HepG2 (cell line): ENCODE measurements at regions not wholly inside any gene's neighbourhood (a gene's known extent, or its start where the extent isn't known, plus 50 kb on each side); places are given as distances from the start of the nearest gene placed in this dataset.

Experiments
- ATAC-seq: fragments of 200-7000 bp; cut with Tn5 transposase; 3 replicates; pipeline ENCODE4 v1.9.1; 2020; ENCODE audit warnings: mild to moderate bottlenecking, moderate library complexity
- BruUV-seq: library from RNA; stranded (reverse); fragments of 400-500 nt; replicated peaks from 2 replicates; lab custom pipeline; 2021; lab: Mats Ljungman, UMichigan
- CTCF ChIA-PET: fragments of 300-600 bp; formaldehyde crosslinking; extraction: SDS; loops from one replicate; lab custom pipeline; 2021; ENCODE audit warnings: low total read pairs, inconsistent platforms, low intra/inter-chr PET ratio; lab: Yijun Ruan, JAX
- POLR2A ChIA-PET: fragments of 350-600 bp; sonication (Branson Sonifier 250); formaldehyde crosslinking; loops from one replicate; lab custom pipeline; 2020; ENCODE audit warnings: antibody characterized with exemption, inconsistent platforms; lab: Yijun Ruan, JAX
- DNase-seq: peaks from one replicate; pipeline ENCODE4 v3.0.0-alpha.2; 2015; ENCODE audit warnings: low spot score
- FAIRE-seq: peaks from 3 replicates; lab custom pipeline; 2011; peaks lifted over from hg19 to GRCh38; lab: Jason Lieb, UNC
- H2AFZ ChIP-seq: one replicate; pipeline ENCODE4 v1.6.1; 2011; ENCODE audit warnings: low read length, inconsistent platforms
- H3K27ac ChIP-seq: fragments of 300-600 bp; 3 replicates; pipeline ENCODE4 v1.8.0; 2011; ENCODE audit warnings: mixed run types, mild to moderate bottlenecking, mixed read lengths, low read length, inconsistent platforms; ENCODE audit not compliant: insufficient read depth; ENCODE audit errors: extremely low read length
- H3K27me3 ChIP-seq, 2 experiments: fragments of 200-600 bp in 1 of 2; 2 replicates in 1 of 2; 3 replicates in 1 of 2; pipeline versions ENCODE4 v1.6.0 to v1.8.0; 2011; ENCODE audit warnings: low read length in 2 of 2, mild to moderate bottlenecking in 2 of 2, moderate library complexity in 2 of 2, inconsistent platforms in 1 of 2; ENCODE audit not compliant: insufficient read depth in 2 of 2, control insufficient read depth in 1 of 2
- H3K36me3 ChIP-seq, 2 experiments: fragments of 200-600 bp in 1 of 2; replicated peaks in 1 of 2; 2 replicates in 1 of 2; 3 replicates in 1 of 2; pipeline versions ENCODE4 v1.5.1 to v1.8.0; 2011; ENCODE audit warnings: low read length in 2 of 2, inconsistent platforms in 1 of 2; ENCODE audit not compliant: insufficient read depth in 2 of 2, control insufficient read depth in 1 of 2
- H3K4me1 ChIP-seq: 2 replicates; pipeline ENCODE4 v1.5.1; 2012; ENCODE audit warnings: low read length, inconsistent platforms; ENCODE audit not compliant: insufficient read depth
- H3K4me2 ChIP-seq: 2 replicates; pipeline ENCODE4 v1.6.0; 2011; ENCODE audit warnings: low read depth, low read length, inconsistent platforms
- H3K4me3 ChIP-seq, 3 experiments: fragments of 200-600 bp in 1 of 3; sonication (generic), shearing (Covaris generic) in 1 of 3; replicated peaks in 1 of 3; 2 replicates each; pipeline ENCODE4 v1.5.1; 2011 to 2016; ENCODE audit warnings: low read length in 3 of 3, inconsistent platforms in 2 of 3, low read depth in 2 of 3, mild to moderate bottlenecking in 2 of 3, control low read depth in 1 of 3, mixed read lengths in 1 of 3; ENCODE audit not compliant: insufficient read depth in 1 of 3
- H3K79me2 ChIP-seq: one replicate; pipeline ENCODE4 v1.6.1; 2011; ENCODE audit warnings: low read length, inconsistent platforms; ENCODE audit not compliant: insufficient read depth
- H3K9ac ChIP-seq: 2 replicates; pipeline ENCODE4 v1.6.0; 2011; ENCODE audit warnings: mild to moderate bottlenecking, low read depth, low read length, inconsistent platforms; ENCODE audit not compliant: insufficient read depth
- H3K9me3 ChIP-seq: 2 replicates; pipeline ENCODE4 v1.5.1; 2012; ENCODE audit warnings: mild to moderate bottlenecking, low read length
- H4K20me1 ChIP-seq: 2 replicates; pipeline ENCODE4 v1.6.0; 2011; ENCODE audit warnings: inconsistent platforms, mild to moderate bottlenecking, low read length, moderate library complexity; ENCODE audit not compliant: insufficient read depth
- BRD4 ChIP-seq: sonication (generic); formaldehyde crosslinking; IDR thresholded peaks from 2 replicates; pipeline ENCODE4 v1.4.0; 2020; ENCODE audit warnings: missing genetic modification reagents
- MED8 ChIP-seq: sonication (generic); formaldehyde crosslinking; IDR thresholded peaks from 2 replicates; pipeline ENCODE4 v1.8.1; 2023; ENCODE audit warnings: mild to moderate bottlenecking, missing genetic modification reagents; ENCODE audit not compliant: insufficient replicate concordance
- PHF20 ChIP-seq: sonication (generic); formaldehyde crosslinking; IDR thresholded peaks from 2 replicates; pipeline ENCODE4 v1.5.0; 2020; ENCODE audit warnings: mild to moderate bottlenecking, missing genetic modification reagents
- PHF5A ChIP-seq: IDR thresholded peaks from one replicate; pipeline ENCODE4 v1.6.1; 2018; ENCODE audit warnings: low read depth, missing genetic modification reagents; ENCODE audit not compliant: unreplicated experiment
- ZNF672 ChIP-seq: sonication (generic); formaldehyde crosslinking; IDR thresholded peaks from 2 replicates; pipeline ENCODE4 v1.8.1; 2022; ENCODE audit warnings: missing genetic modification reagents
- in situ Hi-C: cut with HindIII; loops from 2 replicates; pipeline ENCODE4 v1.10.0; 2017; ENCODE audit warnings: low pct_unique_long_range_greater_than_20kb; ENCODE audit not compliant: extremely low pct_ligation_motif_present
- intact Hi-C: fragments of 100-400 bp; cut with micrococcal nuclease; formaldehyde crosslinking; loops from one replicate; pipeline ENCODE4 v1.10.0; 2022; ENCODE audit not compliant: unreplicated experiment
- TF ChIP-seq, protein P1 (sequence below): sonication (generic); formaldehyde crosslinking; IDR thresholded peaks from 2 replicates; pipeline ENCODE4 v1.4.0; 2020; ENCODE audit warnings: missing genetic modification reagents
- TF ChIP-seq, protein P2 (sequence below): sonication (generic); formaldehyde crosslinking; IDR thresholded peaks from 2 replicates; pipeline ENCODE4 v1.5.1; 2020; ENCODE audit warnings: mild to moderate bottlenecking, missing genetic modification reagents

GRCh38 chr7:84422790-84423189 lies 228.2 kb upstream of the SEMA3A start:
- H3K4me3 ChIP-seq = no peak overlapping the region
- in situ Hi-C loops = no loop called here
- no TSS peak for BruUV-seq
- intact Hi-C loops = no loop called here
- TF ChIP-seq, protein P1, sequence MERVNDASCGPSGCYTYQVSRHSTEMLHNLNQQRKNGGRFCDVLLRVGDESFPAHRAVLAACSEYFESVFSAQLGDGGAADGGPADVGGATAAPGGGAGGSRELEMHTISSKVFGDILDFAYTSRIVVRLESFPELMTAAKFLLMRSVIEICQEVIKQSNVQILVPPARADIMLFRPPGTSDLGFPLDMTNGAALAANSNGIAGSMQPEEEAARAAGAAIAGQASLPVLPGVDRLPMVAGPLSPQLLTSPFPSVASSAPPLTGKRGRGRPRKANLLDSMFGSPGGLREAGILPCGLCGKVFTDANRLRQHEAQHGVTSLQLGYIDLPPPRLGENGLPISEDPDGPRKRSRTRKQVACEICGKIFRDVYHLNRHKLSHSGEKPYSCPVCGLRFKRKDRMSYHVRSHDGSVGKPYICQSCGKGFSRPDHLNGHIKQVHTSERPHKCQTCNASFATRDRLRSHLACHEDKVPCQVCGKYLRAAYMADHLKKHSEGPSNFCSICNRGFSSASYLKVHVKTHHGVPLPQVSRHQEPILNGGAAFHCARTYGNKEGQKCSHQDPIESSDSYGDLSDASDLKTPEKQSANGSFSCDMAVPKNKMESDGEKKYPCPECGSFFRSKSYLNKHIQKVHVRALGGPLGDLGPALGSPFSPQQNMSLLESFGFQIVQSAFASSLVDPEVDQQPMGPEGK (CRISPR knock-in tag) = no peak
- no peak for TF ChIP-seq PHF20 (CRISPR knock-in tag)
- TF ChIP-seq ZNF672 = no peak
- no peak for TF ChIP-seq MED8 (CRISPR knock-in tag)
- no peak for TF ChIP-seq BRD4 (CRISPR knock-in tag)
- no peak for TF ChIP-seq PHF5A (CRISPR knock-in tag)
- TF ChIP-seq, protein P2, sequence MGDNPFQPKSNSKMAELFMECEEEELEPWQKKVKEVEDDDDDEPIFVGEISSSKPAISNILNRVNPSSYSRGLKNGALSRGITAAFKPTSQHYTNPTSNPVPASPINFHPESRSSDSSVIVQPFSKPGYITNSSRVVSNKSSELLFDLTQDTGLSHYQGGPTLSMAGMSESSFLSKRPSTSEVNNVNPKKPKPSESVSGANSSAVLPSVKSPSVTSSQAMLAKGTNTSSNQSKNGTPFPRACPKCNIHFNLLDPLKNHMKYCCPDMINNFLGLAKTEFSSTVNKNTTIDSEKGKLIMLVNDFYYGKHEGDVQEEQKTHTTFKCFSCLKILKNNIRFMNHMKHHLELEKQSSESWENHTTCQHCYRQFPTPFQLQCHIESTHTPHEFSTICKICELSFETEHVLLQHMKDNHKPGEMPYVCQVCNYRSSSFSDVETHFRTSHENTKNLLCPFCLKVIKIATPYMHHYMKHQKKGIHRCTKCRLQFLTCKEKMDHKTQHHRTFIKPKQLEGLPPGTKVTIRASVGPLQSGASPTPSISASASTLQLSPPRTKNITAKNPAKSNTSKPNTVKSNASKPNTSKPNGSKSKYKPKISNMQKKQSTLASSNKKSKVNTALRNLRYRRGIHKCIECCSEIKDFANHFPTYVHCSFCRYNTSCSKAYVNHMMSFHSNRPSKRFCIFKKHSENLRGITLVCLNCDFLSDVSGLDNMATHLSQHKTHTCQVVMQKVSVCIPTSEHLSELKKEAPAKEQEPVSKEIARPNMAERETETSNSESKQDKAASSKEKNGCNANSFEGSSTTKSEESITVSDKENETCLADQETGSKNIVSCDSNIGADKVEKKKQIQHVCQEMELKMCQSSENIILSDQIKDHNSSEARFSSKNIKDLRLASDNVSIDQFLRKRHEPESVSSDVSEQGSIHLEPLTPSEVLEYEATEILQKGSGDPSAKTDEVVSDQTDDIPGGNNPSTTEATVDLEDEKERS (CRISPR knock-in tag) = no peak
- no peaks in the 10 kb centered on the region for H3K27me3 ChIP-seq
- H4K20me1 ChIP-seq = no peaks in the 10 kb centered on the region
- H3K4me1 ChIP-seq = no peaks in the 10 kb centered on the region
- H2AFZ ChIP-seq = no peak overlapping the region
- CTCF ChIA-PET = no interaction called here
- FAIRE-seq (no peak), DNase-seq (no peak), ATAC-seq (no peak)
- POLR2A ChIA-PET = no interaction called here
- H3K4me2 ChIP-seq = no peak overlapping the region
- H3K36me3 ChIP-seq = no peaks in the 10 kb centered on the region
- no peak overlapping the region for H3K9ac ChIP-seq
- no peaks in the 10 kb centered on the region; the same call in none of the 2 replicates for H3K9me3 ChIP-seq
- no peaks in the 10 kb centered on the region for H3K79me2 ChIP-seq
- no peak overlapping the region for H3K27ac ChIP-seq
